GM19452 (cell line): ENCODE measurements at regions not wholly inside any gene's neighbourhood (a gene's known extent, or its start where the extent isn't known, plus 50 kb on each side); places are given as distances from the start of the nearest gene placed in this dataset.
"Not testable (repeated sequence)": the region's sequence is repeated elsewhere in the genome, so short reads cannot be mapped to it uniquely, and the experiment has no call there.

ENCODE experiments used
- ATAC-seq: cut with Tn5 transposase; IDR thresholded peaks from one replicate; pipeline ENCODE4 v1.9.1; 2021; ENCODE audit not compliant: unreplicated experiment

- no peak for ATAC-seq
Observed at GRCh38 chrX:2640436-2641150, 50.5 kb upstream of the CD99 start.

GRCh38 chrX:2638279-2638678, 52.8 kb upstream of the CD99 start:
- ATAC-seq, result no peak

- ATAC-seq, result no peak
Observed at GRCh38 chrX:2635342-2635741, 55.8 kb upstream of the CD99 start.

- no peak for ATAC-seq
Observed at GRCh38 chrX:2632533-2633504, 58.3 kb upstream of the CD99 start.

- no peak for ATAC-seq
Observed at GRCh38 chrX:2631743-2632532, 59.2 kb upstream of the CD99 start.

GRCh38 chrX:2630935-2631742, 60.0 kb upstream of the CD99 start:
- ATAC-seq, result not testable (repeated sequence)

GRCh38 chrX:2630008-2630934, 60.8 kb upstream of the CD99 start:
- ATAC-seq, result not testable (repeated sequence)

GRCh38 chrX:2629316-2630007, 61.6 kb upstream of the CD99 start:
- ATAC-seq, result no peak

- ATAC-seq, result no peak
Observed at GRCh38 chrX:2628751-2629315, 62.3 kb upstream of the CD99 start.

- peak; percentile 66 for ATAC-seq
Observed at GRCh38 chrX:2627272-2627867, 63.7 kb upstream of the CD99 start.

GRCh38 chrX:2626750-2627149, 64.3 kb upstream of the CD99 start:
- no peak for ATAC-seq

- ATAC-seq, result no peak
Observed at GRCh38 chrX:2620576-2620975, 70.5 kb upstream of the CD99 start.

GRCh38 chrX:2618516-2618915, 72.6 kb upstream of the CD99 start:
- ATAC-seq, result no peak

- no peak for ATAC-seq
Observed at GRCh38 chrX:2614911-2615310, 76.2 kb upstream of the CD99 start.

- ATAC-seq, result no peak
Observed at GRCh38 chrX:2610246-2611170, 80.6 kb upstream of the CD99 start.

GRCh38 chrX:2609431-2610238, 81.5 kb upstream of the CD99 start:
- ATAC-seq, result no peak
